Astrocyte (in vitro differentiated cells and primary cell): ENCODE measurements at regions not wholly inside any gene's neighbourhood (a gene's known extent, or its start where the extent isn't known, plus 50 kb on each side); places are given as distances from the start of the nearest gene placed in this dataset.

ENCODE experiments used
- EZH2 ChIP-seq: IDR thresholded peaks from 2 replicates; pipeline ENCODE4 v1.6.1; 2012; ENCODE audit warnings: mild to moderate bottlenecking, low read length, inconsistent platforms; ENCODE audit not compliant: insufficient read depth
- TF ChIP-seq, protein P1 (sequence below): IDR thresholded peaks from 2 replicates; pipeline ENCODE4 v1.5.1; 2011; ENCODE audit warnings: low read depth, mild to moderate bottlenecking, inconsistent platforms, low read length, moderate library complexity; ENCODE audit not compliant: insufficient read depth

DNA sequence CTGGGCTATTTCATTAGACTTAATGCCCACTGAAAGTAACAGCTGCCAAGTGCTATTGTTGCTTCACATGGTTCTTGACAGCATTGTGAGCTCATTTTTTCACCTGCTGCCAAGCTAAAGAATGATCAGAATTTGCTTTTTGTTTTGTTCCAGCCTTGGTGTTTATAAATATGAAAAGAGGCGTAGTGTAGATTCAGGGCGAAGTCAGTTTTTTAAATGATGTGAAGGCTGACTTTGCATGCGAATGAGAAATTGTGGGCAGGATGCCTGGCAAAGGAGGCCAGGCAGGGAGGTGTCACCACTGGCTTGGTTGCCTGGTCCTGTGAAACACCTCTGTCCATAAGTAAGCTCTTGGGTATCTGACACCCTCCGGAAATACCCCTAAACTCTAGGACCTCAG, 93.3 kb upstream of the NAP1L1 start:
- no peak for TF ChIP-seq EZH2
- TF ChIP-seq, protein P1, sequence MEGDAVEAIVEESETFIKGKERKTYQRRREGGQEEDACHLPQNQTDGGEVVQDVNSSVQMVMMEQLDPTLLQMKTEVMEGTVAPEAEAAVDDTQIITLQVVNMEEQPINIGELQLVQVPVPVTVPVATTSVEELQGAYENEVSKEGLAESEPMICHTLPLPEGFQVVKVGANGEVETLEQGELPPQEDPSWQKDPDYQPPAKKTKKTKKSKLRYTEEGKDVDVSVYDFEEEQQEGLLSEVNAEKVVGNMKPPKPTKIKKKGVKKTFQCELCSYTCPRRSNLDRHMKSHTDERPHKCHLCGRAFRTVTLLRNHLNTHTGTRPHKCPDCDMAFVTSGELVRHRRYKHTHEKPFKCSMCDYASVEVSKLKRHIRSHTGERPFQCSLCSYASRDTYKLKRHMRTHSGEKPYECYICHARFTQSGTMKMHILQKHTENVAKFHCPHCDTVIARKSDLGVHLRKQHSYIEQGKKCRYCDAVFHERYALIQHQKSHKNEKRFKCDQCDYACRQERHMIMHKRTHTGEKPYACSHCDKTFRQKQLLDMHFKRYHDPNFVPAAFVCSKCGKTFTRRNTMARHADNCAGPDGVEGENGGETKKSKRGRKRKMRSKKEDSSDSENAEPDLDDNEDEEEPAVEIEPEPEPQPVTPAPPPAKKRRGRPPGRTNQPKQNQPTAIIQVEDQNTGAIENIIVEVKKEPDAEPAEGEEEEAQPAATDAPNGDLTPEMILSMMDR: no peak
